ENCODE measurements at regions not wholly inside any gene's neighbourhood (a gene's known extent, or its start where the extent isn't known, plus 50 kb on each side); places are given as distances from the start of the nearest gene placed in this dataset.

- TF ChIP-seq CTCF (IDR thresholded peaks at IDR 0.05) (no peak), POLR2A (IDR thresholded peaks at IDR 0.05) (no peak), EP300 (IDR thresholded peaks at IDR 0.05) (no peak)
Measured at GRCh38 chr22:49404576-49405241, 423.0 kb downstream of the BRD1 start.
